ENCODE measurements at regions not wholly inside any gene's neighbourhood (a gene's known extent, or its start where the extent isn't known, plus 50 kb on each side); places are given as distances from the start of the nearest gene placed in this dataset.

- no peak for TF ChIP-seq CTCF (conservative IDR thresholded peaks at IDR 0.05; ENCODE audit: control insufficient read depth, insufficient read depth, low read depth, low read length)
- DNase-seq (ENCODE audit: low read depth), result no peak
- H3K4me3 ChIP-seq (ENCODE audit: control insufficient read depth, low read depth, low read length), result no peak overlapping the region
Measured at GRCh38 chr11:116638463-116638862, 134.3 kb downstream of the BUD13 start.

DNA sequence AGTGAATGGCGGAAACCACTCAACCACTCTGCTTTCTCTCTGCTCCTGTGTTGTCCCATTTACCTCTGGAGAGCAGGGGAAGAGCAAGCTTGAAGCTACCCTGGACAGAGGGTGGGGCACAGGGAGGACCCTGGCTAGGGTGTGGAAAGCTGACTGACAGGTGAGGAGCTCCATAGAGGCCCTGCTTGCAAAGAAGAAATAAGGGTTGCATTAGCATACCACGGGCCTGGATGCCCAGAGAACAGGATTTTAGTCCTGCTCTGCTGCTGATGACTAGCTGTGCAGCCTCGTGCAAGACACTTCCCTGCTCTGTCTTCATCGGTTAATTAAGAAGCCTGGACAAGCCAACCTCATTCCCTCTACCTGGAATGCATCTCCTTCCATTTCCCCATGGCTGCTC lies 135.0 kb downstream of the BUD13 start:
- DNase-seq (ENCODE audit: low read depth), result no peak
- no peak for TF ChIP-seq CTCF (conservative IDR thresholded peaks at IDR 0.05; ENCODE audit: control insufficient read depth, insufficient read depth, low read depth, low read length)
- no peak overlapping the region for H3K4me3 ChIP-seq (ENCODE audit: control insufficient read depth, low read depth, low read length)

- no peak for TF ChIP-seq CTCF (conservative IDR thresholded peaks at IDR 0.05; ENCODE audit: control insufficient read depth, insufficient read depth, low read depth, low read length)
- no peak overlapping the region for H3K4me3 ChIP-seq (ENCODE audit: control insufficient read depth, low read depth, low read length)
- DNase-seq (ENCODE audit: low read depth), result no peak
Measured at GRCh38 chr11:116636341-116636929, 136.4 kb downstream of the BUD13 start.

DNA sequence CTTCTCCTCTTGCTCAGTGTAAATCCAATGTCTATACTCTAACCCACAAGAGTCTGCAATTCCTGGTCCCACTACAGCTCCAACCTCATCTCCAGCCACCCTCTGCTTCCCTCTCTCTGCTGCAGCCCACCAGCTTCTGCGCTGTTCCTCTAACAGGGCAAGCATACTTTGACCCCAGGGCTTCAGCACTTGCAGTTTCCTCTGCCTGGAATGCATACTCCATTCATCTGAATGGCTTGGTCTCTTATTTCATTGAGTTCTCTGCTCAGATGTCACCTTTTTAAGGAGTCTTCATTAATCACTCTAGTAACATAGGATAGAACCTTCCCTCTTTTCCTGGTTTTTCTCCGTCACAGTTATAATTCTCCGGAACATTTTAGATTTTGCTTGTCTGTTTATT lies 141.6 kb downstream of the BUD13 start:
- no peak for DNase-seq (ENCODE audit: low read depth)
- no peak overlapping the region for H3K4me3 ChIP-seq (ENCODE audit: control insufficient read depth, low read depth, low read length)
- no peak for TF ChIP-seq CTCF (conservative IDR thresholded peaks at IDR 0.05; ENCODE audit: control insufficient read depth, insufficient read depth, low read depth, low read length)

GRCh38 chr11:116618461-116618860 lies 154.3 kb downstream of the BUD13 start:
- TF ChIP-seq CTCF (conservative IDR thresholded peaks at IDR 0.05; ENCODE audit: control insufficient read depth, insufficient read depth, low read depth, low read length), result no peak
- DNase-seq (ENCODE audit: low read depth), result no peak
- no peak overlapping the region for H3K4me3 ChIP-seq (ENCODE audit: control insufficient read depth, low read depth, low read length)

DNA sequence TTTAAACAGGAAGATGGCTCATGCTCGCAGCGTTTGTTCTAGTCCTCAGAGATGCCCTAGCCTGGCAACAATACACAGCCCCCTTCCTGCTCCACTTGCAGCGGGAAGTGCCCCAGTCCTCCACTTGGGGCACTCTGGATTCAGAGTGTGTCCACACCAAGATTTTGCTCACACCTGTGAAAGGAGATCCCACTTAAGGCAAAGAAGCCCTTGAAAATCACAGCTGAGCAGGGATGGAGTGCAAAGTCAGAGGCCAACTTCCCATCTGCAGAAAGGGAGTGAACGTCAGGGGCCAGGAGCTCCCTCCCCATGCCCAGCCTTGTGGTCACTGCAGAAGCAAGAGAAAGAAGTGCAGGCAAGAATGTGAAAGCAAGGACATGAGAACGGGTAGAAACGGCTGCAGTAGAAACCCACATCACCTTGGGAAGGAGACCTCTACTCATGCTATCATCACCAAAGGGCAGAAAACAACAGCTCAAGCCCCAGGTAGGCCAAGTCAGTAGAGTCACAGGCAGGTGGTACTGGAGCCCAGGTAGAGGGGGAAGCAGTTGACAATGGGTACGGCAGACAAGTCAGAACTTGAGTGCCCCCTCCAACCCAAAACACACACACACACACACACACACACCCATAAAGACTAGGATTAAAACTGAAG lies 157.4 kb downstream of the BUD13 start:
- no peak for TF ChIP-seq CTCF (conservative IDR thresholded peaks at IDR 0.05; ENCODE audit: control insufficient read depth, insufficient read depth, low read depth, low read length)
- no peak for DNase-seq (ENCODE audit: low read depth)
- H3K4me3 ChIP-seq (ENCODE audit: control insufficient read depth, low read depth, low read length), result no peak overlapping the region

All from fibroblast of mammary gland (primary cell).